HG03432 (cell line): ENCODE measurements at regions not wholly inside any gene's neighbourhood (a gene's known extent, or its start where the extent isn't known, plus 50 kb on each side); places are given as distances from the start of the nearest gene placed in this dataset.
"Not testable (repeated sequence)": the region's sequence is repeated elsewhere in the genome, so short reads cannot be mapped to it uniquely, and the experiment has no call there.

Experiments used
- ATAC-seq: cut with Tn5 transposase; IDR thresholded peaks from one replicate; pipeline ENCODE4 v1.9.1; 2021; ENCODE audit warnings: mild to moderate bottlenecking, moderate library complexity; ENCODE audit not compliant: unreplicated experiment

- ATAC-seq, result no peak
Observed at GRCh38 chr13:90838317-90838960, 509.0 kb upstream of the MIR17HG start.

- no peak for ATAC-seq
Observed at GRCh38 chr13:90839061-90839460, 508.4 kb upstream of the MIR17HG start.

- no peak for ATAC-seq
Observed at GRCh38 chr13:90846936-90847335, 500.6 kb upstream of the MIR17HG start.

- ATAC-seq, result not testable (repeated sequence)
Observed at GRCh38 chr13:90853666-90854065, 493.8 kb upstream of the MIR17HG start.

GRCh38 chr13:90857921-90858320, 489.6 kb upstream of the MIR17HG start:
- ATAC-seq, result no peak

GRCh38 chr13:90866006-90866405, 481.5 kb upstream of the MIR17HG start:
- ATAC-seq, result no peak

- ATAC-seq, result peak; percentile 98
Observed at GRCh38 chr13:90867336-90867683, 480.2 kb upstream of the MIR17HG start.

GRCh38 chr13:90868321-90868920, 479.1 kb upstream of the MIR17HG start:
- no peak for ATAC-seq

- ATAC-seq, result no peak
Observed at GRCh38 chr13:90869580-90869979, 477.9 kb upstream of the MIR17HG start.

GRCh38 chr13:90872491-90873025, 474.9 kb upstream of the MIR17HG start:
- no peak for ATAC-seq

GRCh38 chr13:90880790-90881189, 466.7 kb upstream of the MIR17HG start:
- no peak for ATAC-seq

- no peak for ATAC-seq
Observed at GRCh38 chr13:90882551-90882950, 464.9 kb upstream of the MIR17HG start.

- ATAC-seq, result no peak
Observed at GRCh38 chr13:90883592-90883991, 463.9 kb upstream of the MIR17HG start.

GRCh38 chr13:90884066-90884465, 463.4 kb upstream of the MIR17HG start:
- no peak for ATAC-seq

GRCh38 chr13:90889906-90890834, 457.3 kb upstream of the MIR17HG start:
- ATAC-seq, result no peak

GRCh38 chr13:90891329-90891728, 456.2 kb upstream of the MIR17HG start:
- ATAC-seq, result no peak

- not testable (repeated sequence) for ATAC-seq
Observed at GRCh38 chr13:90893199-90893598, 454.3 kb upstream of the MIR17HG start.

- no peak for ATAC-seq
Observed at GRCh38 chr13:90896002-90896401, 451.5 kb upstream of the MIR17HG start.

GRCh38 chr13:90898811-90899210, 448.7 kb upstream of the MIR17HG start:
- ATAC-seq, result no peak

- no peak for ATAC-seq
Observed at GRCh38 chr13:90899416-90899815, 448.1 kb upstream of the MIR17HG start.

GRCh38 chr13:90902255-90902654, 445.2 kb upstream of the MIR17HG start:
- ATAC-seq, result no peak

- ATAC-seq, result no peak
Observed at GRCh38 chr13:90906554-90906953, 440.9 kb upstream of the MIR17HG start.
